Fibroblast of the aortic adventitia (primary cell): ENCODE measurements at regions not wholly inside any gene's neighbourhood (a gene's known extent, or its start where the extent isn't known, plus 50 kb on each side); places are given as distances from the start of the nearest gene placed in this dataset.
A peak's percentile ranks its signal among the peaks of the same experiment; 100 is the strongest.

Experiments used
- DNase-seq: peaks from one replicate; pipeline ENCODE4 v3.0.0-alpha.2; 2010; ENCODE audit warnings: low read depth
- H3K4me3 ChIP-seq: 2 replicates; pipeline ENCODE4 v1.5.1; 2011; ENCODE audit warnings: low read depth, mild to moderate bottlenecking, control low read depth, low read length, moderate library complexity
- CTCF ChIP-seq: IDR thresholded peaks from 2 replicates; pipeline ENCODE4 v1.5.1; 2011; ENCODE audit warnings: mild to moderate bottlenecking, low read length, control low read depth, inconsistent platforms; ENCODE audit not compliant: insufficient read depth

GRCh38 chr2:56444339-56444738 lies 260.5 kb downstream of the CCDC85A start:
- no peak overlapping the region for H3K4me3 ChIP-seq
- TF ChIP-seq CTCF: no peak
- no peak for DNase-seq

GRCh38 chr2:56448403-56449001 lies 264.7 kb downstream of the CCDC85A start:
- peak; percentile 4 for DNase-seq
- no peak for TF ChIP-seq CTCF
- H3K4me3 ChIP-seq: no peak overlapping the region

- peak; percentile 14 for DNase-seq
These were observed 265.2 kb downstream of the CCDC85A start for GRCh38 chr2:56449002-56449431.

GRCh38 chr2:56449449-56449860 lies 265.7 kb downstream of the CCDC85A start:
- no peak for TF ChIP-seq CTCF
- H3K4me3 ChIP-seq: no peak overlapping the region
- DNase-seq: no peak

More at GRCh38 chr2:56449002-56449431, 265.2 kb downstream of the CCDC85A start:
- no peak for TF ChIP-seq CTCF
- H3K4me3 ChIP-seq: no peak overlapping the region

- H3K4me3 ChIP-seq: no peak overlapping the region
- no peak for TF ChIP-seq CTCF
- no peak for DNase-seq
These were observed 266.3 kb downstream of the CCDC85A start for GRCh38 chr2:56450047-56450446.

GRCh38 chr2:56450772-56451171 lies 267.0 kb downstream of the CCDC85A start:
- no peak for DNase-seq
- no peak overlapping the region for H3K4me3 ChIP-seq
- no peak for TF ChIP-seq CTCF

- H3K4me3 ChIP-seq: no peak overlapping the region
- no peak for TF ChIP-seq CTCF
- DNase-seq: no peak
These were observed 271.9 kb downstream of the CCDC85A start for GRCh38 chr2:56455642-56456041.
